Upper lobe of right lung (tissue), 1 donor: ENCODE measurements at regions not wholly inside any gene's neighbourhood (a gene's known extent, or its start where the extent isn't known, plus 50 kb on each side); places are given as distances from the start of the nearest gene placed in this dataset.

Source experiments
- ATAC-seq: fragments of 200-7000 bp; cut with Tn5 transposase; one replicate; pipeline ENCODE4 v1.9.1; 2020; ENCODE audit warnings: mild to moderate bottlenecking, moderate library complexity
- DNase-seq: peaks from one replicate; pipeline ENCODE4 v3.0.0-alpha.2; 2020
- H3K27ac ChIP-seq: fragments of 200-600 bp; one replicate; pipeline ENCODE4 v1.8.0; 2022
- H3K27me3 ChIP-seq: fragments of 200-600 bp; one replicate; pipeline ENCODE4 v1.8.0; 2022; ENCODE audit warnings: mild to moderate bottlenecking
- H3K36me3 ChIP-seq: fragments of 200-600 bp; one replicate; pipeline ENCODE4 v1.8.0; 2022
- H3K4me1 ChIP-seq: fragments of 200-600 bp; one replicate; pipeline ENCODE4 v1.8.0; 2022
- H3K4me3 ChIP-seq: fragments of 200-600 bp; one replicate; pipeline ENCODE4 v1.8.0; 2022; ENCODE audit warnings: mild to moderate bottlenecking
- H3K9me3 ChIP-seq: fragments of 200-600 bp; one replicate; pipeline ENCODE4 v1.8.0; 2022
- CTCF ChIP-seq: fragments of 200-600 bp; IDR thresholded peaks from one replicate; pipeline ENCODE4 v1.8.0; 2022; ENCODE audit warnings: antibody characterized with exemption
- intact Hi-C: fragments of 100-400 bp; cut with DNase I; formaldehyde crosslinking; loops from one replicate; pipeline ENCODE4 v1.11.0; 2022
- donor health status: DM: no; HTN: yes; CAD: no; lungs with severe emphysema.

DNA sequence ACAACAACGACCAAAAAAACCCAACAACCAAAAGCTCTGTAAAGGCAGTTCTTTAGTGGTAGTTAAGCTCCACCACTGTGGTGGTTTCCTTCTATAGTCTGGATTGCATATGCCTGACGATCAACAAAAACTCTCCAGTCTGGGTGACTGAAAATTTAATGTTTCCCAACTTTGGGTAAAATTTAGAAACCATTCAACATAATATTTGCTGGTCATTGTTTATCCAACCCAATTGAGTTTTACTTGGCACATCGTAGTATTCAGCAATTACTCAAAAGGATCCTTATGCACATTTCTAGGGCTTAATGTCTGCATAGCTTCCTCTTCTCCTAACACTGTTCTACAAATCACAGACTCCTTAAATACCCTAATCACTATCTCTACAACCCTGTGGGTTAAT lies 1080.2 kb upstream of the NRXN1 start:
- intact Hi-C loops = no loop called here
- Histone ChIP-seq H3K4me3 (no peak overlapping the region), H3K36me3 (no peaks in the 10 kb centered on the region), H3K9me3 (no peaks in the 10 kb centered on the region), H3K27ac (no peak overlapping the region), H3K27me3 (no peaks in the 10 kb centered on the region), H3K4me1 (no peaks in the 10 kb centered on the region)
- TF ChIP-seq CTCF = no peak
- DNase-seq (no peak), ATAC-seq (no peak)

DNA sequence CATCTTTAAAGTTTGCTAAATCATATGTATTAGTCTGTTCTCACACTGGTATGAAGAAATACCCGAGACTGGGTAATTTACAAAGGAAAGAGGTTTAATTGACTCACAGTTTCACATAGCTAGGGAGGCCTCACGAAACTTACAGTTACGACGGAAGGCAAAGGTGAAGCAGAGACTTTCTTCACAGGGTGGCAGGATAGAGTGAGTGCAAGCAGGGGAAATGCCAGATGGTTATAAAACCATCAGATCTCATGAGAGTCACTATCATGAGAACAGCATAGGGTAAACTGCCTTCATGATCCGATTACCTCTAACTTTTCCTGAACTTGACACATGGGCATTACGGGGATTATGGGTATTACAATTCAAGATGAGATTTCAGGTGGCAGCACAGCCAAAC lies 1075.2 kb upstream of the NRXN1 start:
- Histone ChIP-seq H3K27ac (no peak overlapping the region), H3K27me3 (no peaks in the 10 kb centered on the region), H3K36me3 (no peaks in the 10 kb centered on the region), H3K9me3 (no peaks in the 10 kb centered on the region), H3K4me1 (no peaks in the 10 kb centered on the region), H3K4me3 (no peak overlapping the region)
- no peak for ATAC-seq
- no peak for TF ChIP-seq CTCF
- intact Hi-C loops = no loop called here
- DNase-seq = no peak

GRCh38 chr2:52097071-52097470 lies 1065.1 kb upstream of the NRXN1 start:
- no peaks in the 10 kb centered on the region for H3K4me1 ChIP-seq
- no peak for DNase-seq
- no peak for TF ChIP-seq CTCF
- no peak for ATAC-seq
- no peak overlapping the region for H3K4me3 ChIP-seq
- no peaks in the 10 kb centered on the region for H3K36me3 ChIP-seq
- intact Hi-C loops = no loop called here
- no peak overlapping the region for H3K27ac ChIP-seq
- no peaks in the 10 kb centered on the region for H3K27me3 ChIP-seq
- no peaks in the 10 kb centered on the region for H3K9me3 ChIP-seq

- H3K27ac ChIP-seq = no peak overlapping the region
- no peaks in the 10 kb centered on the region for H3K9me3 ChIP-seq
- DNase-seq (no peak), ATAC-seq (no peak)
- no peaks in the 10 kb centered on the region for H3K27me3 ChIP-seq
- no peak for TF ChIP-seq CTCF
- intact Hi-C loops = no loop called here
- H3K4me3 ChIP-seq = no peak overlapping the region
- H3K36me3 ChIP-seq = no peaks in the 10 kb centered on the region
- no peaks in the 10 kb centered on the region for H3K4me1 ChIP-seq
Measured at GRCh38 chr2:52084759-52085158, 1052.8 kb upstream of the NRXN1 start.

DNA sequence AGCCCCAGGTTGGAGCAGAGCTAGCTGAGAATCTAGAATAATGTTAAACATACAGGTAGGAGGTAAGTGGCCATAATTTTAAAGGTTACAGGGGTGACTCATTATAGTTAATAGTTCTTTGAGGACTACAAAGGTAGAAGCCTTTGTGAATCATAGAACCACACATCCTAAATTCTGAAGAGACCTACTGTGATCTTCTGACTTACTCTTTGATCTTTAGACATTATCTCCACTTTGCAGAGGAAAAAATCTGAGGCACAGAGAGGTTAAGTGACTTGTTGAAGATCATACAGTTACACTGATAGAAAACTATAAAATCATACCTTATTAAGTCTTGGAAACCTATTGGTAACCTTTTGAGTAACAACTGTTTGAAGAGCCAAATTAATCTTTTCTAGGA lies 1051.3 kb upstream of the NRXN1 start:
- Histone ChIP-seq H3K27me3 (no peaks in the 10 kb centered on the region), H3K36me3 (no peaks in the 10 kb centered on the region), H3K27ac (no peak overlapping the region), H3K4me1 (no peaks in the 10 kb centered on the region), H3K4me3 (no peak overlapping the region), H3K9me3 (no peaks in the 10 kb centered on the region)
- no peak for DNase-seq
- intact Hi-C loops = no loop called here
- no peak for ATAC-seq
- no peak for TF ChIP-seq CTCF

DNA sequence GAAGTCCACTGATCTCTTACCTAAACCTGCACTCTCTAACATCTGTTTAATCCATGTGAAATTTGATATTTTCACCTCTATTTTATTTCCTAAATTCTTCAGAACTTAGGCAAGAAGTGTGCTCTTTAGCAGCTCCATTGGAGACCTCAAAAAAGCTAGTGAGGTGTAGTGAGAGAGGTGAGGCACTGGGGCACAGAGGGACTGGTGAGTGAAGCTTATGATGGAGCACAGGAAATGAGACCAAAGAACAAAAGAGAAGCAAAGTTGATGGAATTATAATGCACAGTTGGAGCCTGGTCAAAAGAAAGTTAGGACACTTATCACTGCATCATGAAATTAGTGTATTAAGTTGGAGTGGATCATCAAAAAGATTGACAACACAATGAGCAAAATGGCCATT lies 1050.7 kb upstream of the NRXN1 start:
- no peaks in the 10 kb centered on the region for H3K4me1 ChIP-seq
- H3K9me3 ChIP-seq = no peaks in the 10 kb centered on the region
- H3K4me3 ChIP-seq = no peak overlapping the region
- no peaks in the 10 kb centered on the region for H3K36me3 ChIP-seq
- TF ChIP-seq CTCF = no peak
- H3K27ac ChIP-seq = no peak overlapping the region
- DNase-seq (no peak), ATAC-seq (no peak)
- H3K27me3 ChIP-seq = no peaks in the 10 kb centered on the region
- intact Hi-C loops = no loop called here
